HG03342 (cell line): ENCODE measurements at regions not wholly inside any gene's neighbourhood (a gene's known extent, or its start where the extent isn't known, plus 50 kb on each side); places are given as distances from the start of the nearest gene placed in this dataset.
"Not testable (repeated sequence)": the region's sequence is repeated elsewhere in the genome, so short reads cannot be mapped to it uniquely, and the experiment has no call there.

Experiments used
- ATAC-seq: cut with Tn5 transposase; IDR thresholded peaks from one replicate; pipeline ENCODE4 v1.9.1; 2021; ENCODE audit warnings: mild to moderate bottlenecking, moderate library complexity; ENCODE audit not compliant: unreplicated experiment

DNA sequence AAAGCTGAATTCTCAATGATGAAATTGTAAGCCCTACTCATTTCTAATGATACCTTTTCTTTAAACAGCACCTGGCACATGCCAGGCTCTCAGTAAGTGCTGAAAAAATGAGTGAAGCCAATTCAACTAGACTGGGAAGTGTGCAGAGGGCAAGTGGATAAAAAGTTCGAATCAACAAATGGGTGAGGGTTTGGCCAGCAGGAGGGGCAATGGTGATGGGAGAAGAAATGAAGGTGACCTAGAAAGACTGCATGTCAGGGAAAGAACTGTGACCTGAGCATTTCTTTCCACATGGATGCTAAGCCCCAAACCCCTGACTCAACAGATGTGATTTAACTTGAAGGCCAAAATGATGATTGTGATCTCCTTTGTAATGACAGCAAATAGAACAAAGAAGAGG lies 54.6 kb downstream of the DKK1 start:
- no peak for ATAC-seq

- not testable (repeated sequence) for ATAC-seq
Measured at GRCh38 chr10:52374207-52374606, 60.1 kb downstream of the DKK1 start.

- ATAC-seq: no peak
Measured at GRCh38 chr10:52376694-52377354, 62.7 kb downstream of the DKK1 start.

DNA sequence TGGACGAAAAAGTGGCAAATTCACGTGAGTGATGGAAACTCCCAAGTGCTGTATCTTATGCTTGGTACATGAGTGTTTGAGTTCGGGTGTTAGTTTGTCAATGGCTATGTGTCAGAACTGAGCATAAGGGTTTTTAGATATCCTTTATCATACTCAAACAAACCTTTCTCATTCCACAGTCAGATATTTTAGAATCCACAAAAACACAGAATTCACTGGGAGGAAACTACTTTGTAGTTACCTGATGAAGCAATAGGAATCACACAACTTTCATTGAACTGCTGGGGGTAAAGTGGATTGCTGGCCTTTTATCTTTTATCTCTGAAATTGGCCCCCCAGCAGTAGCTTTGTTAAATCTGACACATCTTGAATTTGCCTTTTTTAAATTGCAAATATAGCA lies 64.0 kb downstream of the DKK1 start:
- no peak for ATAC-seq

GRCh38 chr10:52379287-52379686 lies 65.2 kb downstream of the DKK1 start:
- ATAC-seq: no peak

DNA sequence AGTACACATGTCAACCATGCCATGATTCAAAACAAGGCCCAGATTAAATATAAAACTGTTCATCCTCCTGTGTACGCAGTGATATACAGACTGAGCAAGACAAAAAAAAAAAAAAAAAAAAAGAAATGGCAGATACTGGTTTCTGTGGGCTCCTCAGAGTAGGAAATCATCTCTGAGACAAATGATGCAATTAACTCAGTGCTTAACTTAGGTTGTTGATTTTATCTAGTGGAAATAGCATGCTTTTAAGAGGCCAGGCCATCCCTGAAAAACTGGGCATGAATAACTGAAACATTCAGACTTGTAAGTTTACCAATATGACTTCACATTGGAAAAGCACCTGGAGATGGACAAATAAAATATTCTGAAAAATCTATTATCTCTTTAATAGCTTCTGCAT lies 69.0 kb downstream of the DKK1 start:
- no peak for ATAC-seq

- no peak for ATAC-seq
Measured at GRCh38 chr10:52387744-52388143, 73.7 kb downstream of the DKK1 start.

- no peak for ATAC-seq
Measured at GRCh38 chr10:52390388-52390787, 76.3 kb downstream of the DKK1 start.

GRCh38 chr10:52391927-52392602 lies 78.0 kb downstream of the DKK1 start:
- no peak for ATAC-seq

DNA sequence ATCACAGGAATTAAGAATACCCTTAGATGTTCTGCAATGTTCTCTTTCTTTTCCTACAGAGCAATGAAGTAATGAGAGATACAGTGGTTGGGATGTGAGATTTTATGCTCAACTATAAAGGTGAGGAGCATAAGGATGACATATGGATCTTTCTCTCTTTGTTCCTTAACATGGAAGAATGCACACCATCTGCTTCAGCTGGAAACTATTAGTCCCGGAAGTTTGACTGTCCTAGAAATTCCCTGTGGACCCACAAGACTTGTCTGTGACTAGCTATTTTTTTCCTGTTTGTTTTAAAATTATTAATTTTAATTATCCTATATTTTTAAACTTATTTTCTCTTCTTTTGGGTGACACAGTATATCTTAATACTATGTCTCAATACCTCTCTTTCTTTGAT lies 80.2 kb downstream of the DKK1 start:
- ATAC-seq: no peak

DNA sequence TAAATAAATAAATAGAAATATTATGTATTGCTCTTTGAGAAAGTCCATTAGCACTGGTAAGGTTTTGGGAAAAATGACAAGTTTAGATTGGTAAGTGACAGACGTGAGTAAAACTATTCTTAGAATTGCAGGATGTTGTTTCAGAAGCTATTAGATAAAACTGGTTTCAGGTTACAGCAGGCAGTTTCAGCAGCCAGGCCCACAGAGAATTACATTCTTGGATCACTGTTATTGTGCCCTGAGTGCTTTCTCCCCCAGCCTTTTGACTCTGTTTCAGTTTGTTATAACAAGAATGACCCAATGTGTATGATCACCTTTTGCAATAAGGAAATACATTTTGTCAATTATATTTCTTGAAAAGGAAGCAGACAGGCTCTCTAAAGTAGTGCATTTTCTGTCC lies 86.5 kb downstream of the DKK1 start:
- ATAC-seq: no peak

DNA sequence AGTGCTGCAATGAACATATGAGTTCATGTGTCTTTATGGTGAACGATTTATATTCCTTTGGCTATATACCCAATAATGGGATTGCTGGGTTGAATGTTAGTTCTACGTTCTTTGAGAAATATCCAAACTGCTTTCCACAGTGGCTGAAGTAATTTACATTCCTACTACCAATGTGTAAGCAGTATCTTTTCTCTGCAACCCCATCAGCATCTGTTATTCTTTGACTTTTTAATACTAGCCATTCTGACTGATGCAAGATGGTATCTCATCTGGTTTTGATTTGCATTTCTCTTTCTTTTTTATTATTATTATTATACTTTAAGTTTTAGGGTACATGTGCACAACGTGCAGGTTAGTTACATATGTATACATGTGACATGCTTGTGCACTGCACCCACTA lies 89.7 kb downstream of the DKK1 start:
- ATAC-seq: not testable (repeated sequence)

- no peak for ATAC-seq
Measured at GRCh38 chr10:52409195-52409594, 95.1 kb downstream of the DKK1 start.

GRCh38 chr10:52409928-52410327 lies 95.8 kb downstream of the DKK1 start:
- no peak for ATAC-seq

- no peak for ATAC-seq
Measured at GRCh38 chr10:52410916-52411315, 96.8 kb downstream of the DKK1 start.

- ATAC-seq: no peak
Measured at GRCh38 chr10:52419281-52419680, 105.2 kb downstream of the DKK1 start.

DNA sequence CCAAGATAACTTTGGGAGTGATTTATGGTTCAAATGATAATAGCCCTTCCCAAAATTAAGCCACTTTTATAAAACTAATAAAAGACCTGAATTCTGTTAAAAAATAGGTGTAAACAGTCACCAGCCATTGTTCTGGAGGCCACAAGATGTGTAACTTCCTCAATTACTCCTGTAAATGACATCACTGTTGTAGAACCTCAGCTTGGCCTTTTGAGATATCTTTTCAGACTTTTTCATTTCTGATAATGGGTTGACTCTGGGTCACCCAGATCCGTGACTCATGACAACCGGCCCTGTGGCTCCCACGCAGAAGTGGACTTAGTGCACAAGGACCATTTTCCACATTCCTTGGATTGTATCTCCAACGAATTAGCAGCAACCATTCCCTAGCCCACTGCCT lies 106.6 kb downstream of the DKK1 start:
- no peak for ATAC-seq

- ATAC-seq: no peak
Measured at GRCh38 chr10:52423369-52423768, 109.3 kb downstream of the DKK1 start.

- ATAC-seq: no peak
Measured at GRCh38 chr10:52424341-52424740, 110.3 kb downstream of the DKK1 start.

- ATAC-seq: no peak
Measured at GRCh38 chr10:52434734-52435133, 120.7 kb downstream of the DKK1 start.

- ATAC-seq: no peak
Measured at GRCh38 chr10:52436664-52437063, 122.6 kb downstream of the DKK1 start.

DNA sequence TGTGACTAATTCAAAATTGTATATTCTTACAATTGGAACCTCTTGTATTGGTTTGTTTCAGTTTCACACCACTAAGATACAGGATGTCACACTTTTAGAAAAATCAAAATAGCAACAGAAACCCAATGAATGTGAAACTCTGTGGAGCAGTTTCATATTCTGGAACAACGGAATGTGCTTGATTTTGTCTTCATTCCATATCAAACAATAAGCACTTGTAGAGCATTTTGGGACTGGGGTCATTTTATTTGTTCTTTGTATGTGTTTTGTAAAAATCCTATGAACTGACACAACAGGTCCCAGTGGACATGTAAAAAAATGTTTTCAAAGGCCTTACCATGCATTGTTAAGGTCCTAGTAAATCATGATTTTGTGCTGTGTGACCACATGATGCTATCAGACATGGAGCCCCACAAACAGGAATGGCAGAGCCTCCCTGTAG lies 123.1 kb downstream of the DKK1 start:
- peak; percentile 95 for ATAC-seq

GRCh38 chr10:52438119-52438518 lies 124.0 kb downstream of the DKK1 start:
- ATAC-seq: no peak
